Stimulated activated CD4-positive, alpha-beta T cell treated with anti-CD3 and anti-CD28 coated beads, Interleukin-15, amount 100 ng/mL, for 24 hours (primary cell): ENCODE measurements at regions not wholly inside any gene's neighbourhood (a gene's known extent, or its start where the extent isn't known, plus 50 kb on each side); places are given as distances from the start of the nearest gene placed in this dataset.

ENCODE experiments used
- DNase-seq: peaks from one replicate; pipeline ENCODE4 v3.0.0-alpha.2; 2020

DNA sequence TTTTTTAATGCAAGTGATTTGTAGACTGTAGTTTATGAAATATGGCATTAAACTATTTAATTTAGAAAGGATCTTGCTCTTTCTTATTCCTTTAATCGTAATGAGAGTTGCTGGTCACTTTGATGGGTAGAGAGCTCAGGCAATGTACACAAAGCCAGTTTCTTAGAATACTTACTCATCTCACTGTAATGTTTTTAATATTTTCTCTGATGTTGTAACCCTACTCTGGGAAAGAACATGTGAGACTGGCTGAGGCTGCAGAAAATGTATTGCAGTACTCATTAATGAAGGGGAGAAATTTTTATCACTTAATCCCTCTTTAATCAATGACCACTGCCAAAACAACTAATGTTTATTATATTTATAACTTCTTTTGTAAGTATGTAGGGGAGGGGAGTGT, 479.4 kb upstream of the KCNMB2 start:
- no peak for DNase-seq

DNA sequence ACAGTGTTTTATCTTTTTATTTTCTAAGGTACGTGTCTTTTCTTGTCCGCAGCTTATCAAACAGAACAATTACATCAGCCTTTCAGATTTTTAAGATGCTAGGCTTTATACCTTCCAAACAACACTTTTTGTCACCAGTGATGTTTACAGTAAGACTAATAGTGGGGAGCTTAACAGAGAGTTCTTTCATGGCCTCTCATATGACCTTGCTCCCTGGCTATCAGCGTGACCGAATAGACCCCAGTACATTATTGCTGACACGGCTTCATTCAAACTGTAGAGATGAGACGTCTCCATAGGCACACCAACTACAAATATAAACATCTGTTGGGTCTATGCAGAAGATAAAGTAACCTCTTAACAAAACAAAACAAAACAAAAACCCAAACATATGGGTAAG, 477.6 kb upstream of the KCNMB2 start:
- no peak for DNase-seq

DNA sequence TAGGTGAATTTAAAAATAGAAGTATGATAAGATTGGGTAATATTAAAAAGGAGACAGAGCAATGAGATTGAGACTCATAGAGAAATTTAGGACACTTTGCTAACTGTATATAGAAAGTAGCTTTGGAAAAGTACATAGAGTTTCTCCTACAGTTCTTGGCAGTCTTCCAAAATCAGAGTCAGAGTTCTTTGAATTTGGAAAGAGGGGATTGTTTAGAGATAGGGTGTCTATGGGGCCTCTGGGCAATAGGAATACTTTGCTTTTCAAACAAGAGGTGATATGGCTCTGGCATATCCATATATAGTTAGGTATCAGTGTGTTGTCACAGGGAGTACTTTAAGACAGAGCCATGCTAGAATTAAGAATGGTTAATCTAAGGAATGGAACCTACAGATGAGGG, 477.1 kb upstream of the KCNMB2 start:
- no peak for DNase-seq

DNA sequence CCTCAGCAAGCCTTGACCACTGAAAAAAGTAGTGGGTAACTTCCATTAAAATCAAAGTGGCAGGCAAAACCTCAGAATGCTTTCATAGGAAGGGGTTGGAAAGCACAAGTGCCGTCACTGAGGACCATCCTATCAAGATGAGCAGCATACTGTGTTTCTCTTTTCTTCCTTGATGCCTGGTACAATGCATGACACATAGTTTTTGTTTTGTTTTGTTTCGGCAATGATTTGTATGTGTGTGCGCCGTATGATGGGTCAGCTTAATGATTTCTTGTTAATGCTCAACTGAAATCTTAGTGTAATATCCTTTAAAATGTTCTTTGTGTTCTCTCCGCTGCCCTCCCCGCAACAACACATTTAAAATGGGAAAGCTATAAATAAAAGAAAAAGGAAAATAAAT, 476.4 kb upstream of the KCNMB2 start:
- no peak for DNase-seq

DNA sequence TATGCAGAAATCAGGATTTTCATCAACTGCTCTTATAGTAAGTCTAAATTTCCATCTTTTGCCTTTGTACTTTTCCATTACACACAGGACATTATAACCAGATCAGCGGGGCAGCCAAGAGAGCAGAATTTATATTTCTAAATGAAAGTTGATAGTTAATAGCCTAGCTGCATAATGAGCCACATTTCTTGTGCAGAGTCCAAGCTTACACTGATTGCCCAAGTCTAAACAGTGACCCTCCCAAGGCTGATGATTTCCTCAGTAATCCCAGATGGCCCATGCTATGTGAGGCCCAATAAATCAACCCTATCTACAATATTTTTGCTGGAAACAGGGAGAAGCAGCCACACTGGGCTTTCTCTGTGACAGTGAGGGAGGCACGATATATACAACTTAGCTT, 475.8 kb upstream of the KCNMB2 start:
- DNase-seq = no peak

DNA sequence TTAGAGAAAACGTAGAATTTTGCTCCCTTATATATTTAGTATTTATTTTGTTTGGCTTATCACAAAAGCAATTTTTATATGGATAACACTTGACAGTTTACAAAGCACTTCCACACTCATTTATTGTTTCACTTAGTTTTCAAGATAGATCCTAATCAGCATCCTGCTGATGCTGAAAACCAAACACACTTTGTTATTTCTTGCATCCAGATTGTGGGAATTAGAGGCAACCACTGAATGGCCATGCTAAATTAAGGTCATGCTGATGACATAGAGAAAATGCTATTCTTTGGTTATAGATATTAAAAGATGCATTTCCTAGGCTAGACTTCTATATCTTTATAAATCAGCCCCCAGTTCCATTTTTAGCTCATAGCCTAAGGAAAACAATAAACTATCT, 474.1 kb upstream of the KCNMB2 start:
- DNase-seq = no peak

DNA sequence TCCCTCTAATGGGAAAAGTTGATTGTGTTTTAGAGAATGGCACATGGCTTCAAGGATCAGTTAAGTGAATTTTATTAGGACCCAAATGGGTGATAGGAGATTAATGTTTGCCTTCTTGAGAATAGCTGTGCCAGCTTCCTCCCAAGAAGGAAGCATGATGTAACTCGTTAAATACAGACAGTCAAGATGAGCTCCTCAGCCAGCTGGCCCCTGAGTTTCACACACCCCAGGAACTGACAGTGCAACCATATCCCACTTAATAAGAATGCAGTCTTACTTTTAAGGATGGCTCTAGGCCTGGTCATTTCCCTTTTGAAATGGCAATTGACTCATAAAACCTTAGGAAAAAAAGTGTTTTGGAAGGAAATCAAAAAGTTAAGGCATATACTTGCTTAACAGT, 472.8 kb upstream of the KCNMB2 start:
- DNase-seq = no peak

DNA sequence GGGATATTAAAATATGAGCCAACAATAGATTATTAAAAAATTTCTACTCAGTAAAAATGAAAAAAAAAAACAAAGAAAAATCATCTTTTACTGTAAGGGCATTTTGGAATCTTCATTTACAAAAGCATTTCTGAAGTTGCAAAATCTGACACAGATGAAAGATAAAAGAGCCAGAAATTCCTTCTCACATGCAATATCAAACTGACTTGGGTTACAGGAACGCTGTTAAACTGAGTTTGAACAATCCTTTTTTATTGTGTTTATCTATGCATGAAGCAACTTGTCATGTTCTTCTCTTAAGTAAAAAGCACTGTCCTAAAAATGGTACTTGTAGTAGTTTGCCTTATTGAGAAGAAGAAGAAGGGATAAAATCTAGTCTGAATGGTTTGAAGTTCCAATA, 468.5 kb upstream of the KCNMB2 start:
- no peak for DNase-seq

DNA sequence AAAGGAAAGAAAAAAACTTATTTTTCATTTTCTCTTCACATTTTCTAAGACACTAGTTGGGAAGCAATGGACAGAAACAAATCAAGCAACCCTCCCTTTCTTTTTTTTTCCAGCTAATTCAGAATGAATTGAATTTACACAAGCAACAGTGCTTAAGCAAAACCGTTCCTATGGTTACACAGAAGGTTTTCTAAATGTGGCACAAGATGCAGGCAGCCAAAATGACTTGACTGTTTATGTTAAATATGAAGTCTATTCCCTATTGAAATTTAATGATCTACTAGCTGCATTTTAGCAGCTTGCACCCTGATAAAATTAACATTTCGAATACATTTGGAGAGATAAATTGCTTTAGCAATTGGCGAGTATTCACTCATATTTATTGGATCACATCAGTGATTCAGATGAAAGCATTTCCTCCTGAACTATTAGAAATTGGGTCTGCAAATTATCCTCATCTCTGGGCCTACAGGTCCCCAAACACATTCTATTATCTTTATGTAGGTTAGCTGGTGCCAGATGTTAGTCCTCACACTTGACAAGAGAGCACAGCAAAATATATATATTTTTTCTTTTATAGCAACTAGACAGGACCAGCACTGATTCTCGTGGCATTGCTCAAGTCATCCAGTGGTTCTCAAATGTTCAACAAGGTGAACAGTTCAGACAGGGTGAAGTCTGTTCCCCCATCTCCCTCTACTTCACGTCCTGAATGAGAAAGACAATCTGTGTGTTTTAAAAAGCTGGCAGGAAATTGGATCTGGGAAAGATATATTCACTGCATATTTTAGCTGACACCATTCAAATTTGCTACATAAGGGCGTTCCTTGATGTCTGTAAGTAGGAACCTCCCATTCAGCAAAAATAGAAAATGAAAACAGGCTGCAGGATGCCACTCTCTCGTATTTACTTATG, 463.6 kb upstream of the KCNMB2 start:
- no peak for DNase-seq

DNA sequence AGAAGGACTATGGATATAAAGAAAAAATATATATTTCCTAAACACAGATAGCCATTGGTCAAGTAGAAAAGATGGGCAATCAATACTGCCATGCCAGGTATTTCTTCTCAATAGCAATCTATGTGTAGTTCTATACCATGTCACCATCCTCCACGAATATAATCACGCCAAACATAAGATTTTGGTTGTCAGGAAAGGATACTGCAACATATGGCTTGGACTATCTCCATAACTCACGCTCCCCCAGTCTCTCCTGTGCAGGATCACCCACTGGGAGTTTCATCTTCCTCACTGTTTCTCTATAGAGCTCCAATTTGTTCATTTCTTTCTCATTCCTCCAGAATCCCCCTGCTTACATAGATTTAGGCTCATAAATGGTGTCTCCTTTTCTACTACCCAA, 462.9 kb upstream of the KCNMB2 start:
- no peak for DNase-seq

DNA sequence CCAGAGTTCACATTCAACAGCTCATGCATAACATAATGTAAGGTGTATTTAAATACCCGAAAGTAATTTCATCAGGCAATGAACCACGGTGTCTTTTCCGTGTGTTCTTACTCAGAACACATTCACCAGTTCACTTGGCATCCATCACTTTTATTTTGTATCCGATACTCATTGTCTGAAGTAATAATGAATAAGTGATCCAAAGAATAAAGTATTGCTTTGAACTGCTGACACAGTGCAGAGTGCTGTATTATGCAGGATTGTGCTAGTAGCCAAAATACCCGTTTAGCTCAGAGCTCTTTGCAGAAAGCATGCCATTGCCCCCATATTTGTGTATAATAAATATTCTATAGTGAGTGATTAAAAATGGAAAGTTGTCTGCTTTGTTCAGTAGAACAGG, 460.9 kb upstream of the KCNMB2 start:
- no peak for DNase-seq

DNA sequence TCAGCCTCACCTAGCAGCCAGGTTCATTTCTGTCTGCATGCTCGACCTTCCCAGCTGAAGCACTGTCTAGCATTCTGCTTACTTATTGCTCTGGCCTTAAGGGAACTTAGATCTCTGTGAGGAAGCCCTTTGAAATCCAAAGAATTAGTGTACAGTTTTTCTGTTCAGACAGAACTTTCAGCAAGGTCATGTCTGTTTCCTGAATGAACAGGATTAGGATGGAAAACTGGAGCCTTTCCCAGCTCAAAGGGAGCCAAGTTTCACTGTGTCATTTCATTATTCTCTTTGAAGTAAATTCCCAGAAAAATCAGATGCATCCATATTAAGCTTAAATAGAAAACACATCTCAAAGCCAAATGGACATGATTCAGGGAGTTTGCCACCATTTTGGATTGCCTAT, 457.3 kb upstream of the KCNMB2 start:
- no peak for DNase-seq

DNA sequence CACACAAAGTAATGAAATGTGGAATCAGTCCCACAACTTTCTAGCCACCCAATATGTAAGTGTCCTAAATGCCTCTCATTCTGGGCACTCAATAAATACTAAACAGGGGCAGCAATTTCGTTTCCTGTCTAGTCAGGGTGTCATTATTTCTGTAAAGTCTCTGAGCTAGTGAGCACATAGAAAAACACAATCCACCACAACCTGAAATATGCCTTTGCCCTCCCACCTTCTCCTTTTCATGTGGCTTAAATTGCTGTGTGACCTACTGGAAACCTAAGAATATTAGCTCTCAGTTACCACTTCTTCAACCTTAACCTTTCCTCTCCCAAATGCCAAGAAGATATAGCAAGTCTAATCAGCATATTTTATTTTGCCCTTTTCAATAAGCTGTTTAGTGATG, 456.3 kb upstream of the KCNMB2 start:
- DNase-seq = no peak

DNA sequence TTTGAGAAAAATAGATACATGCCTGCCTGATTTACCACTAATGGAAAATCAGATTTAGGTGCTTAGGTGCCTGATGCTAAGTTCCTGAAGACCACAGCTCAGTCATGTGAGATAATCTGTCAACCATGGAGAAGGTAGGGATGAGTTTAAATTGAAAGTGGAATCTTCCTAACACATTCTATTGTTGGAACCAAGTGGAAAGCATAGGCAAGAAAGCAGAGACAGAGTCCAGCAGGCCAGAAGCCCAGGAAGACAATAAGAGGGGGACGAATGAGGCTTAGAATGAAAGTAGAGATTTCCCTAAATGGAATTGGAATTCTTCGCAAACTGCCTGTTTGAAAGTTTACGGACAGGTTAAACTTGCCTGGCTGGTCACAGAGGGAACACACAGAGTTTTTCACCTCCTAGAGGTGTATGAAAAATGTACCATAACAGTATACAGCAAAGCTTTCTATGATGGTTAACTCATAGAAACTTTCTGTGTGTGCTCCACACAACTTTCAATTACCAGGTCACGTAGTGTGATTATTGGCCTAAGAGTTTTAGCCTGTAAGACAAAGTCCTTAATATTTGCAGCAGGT, 453.8 kb upstream of the KCNMB2 start:
- DNase-seq = no peak

DNA sequence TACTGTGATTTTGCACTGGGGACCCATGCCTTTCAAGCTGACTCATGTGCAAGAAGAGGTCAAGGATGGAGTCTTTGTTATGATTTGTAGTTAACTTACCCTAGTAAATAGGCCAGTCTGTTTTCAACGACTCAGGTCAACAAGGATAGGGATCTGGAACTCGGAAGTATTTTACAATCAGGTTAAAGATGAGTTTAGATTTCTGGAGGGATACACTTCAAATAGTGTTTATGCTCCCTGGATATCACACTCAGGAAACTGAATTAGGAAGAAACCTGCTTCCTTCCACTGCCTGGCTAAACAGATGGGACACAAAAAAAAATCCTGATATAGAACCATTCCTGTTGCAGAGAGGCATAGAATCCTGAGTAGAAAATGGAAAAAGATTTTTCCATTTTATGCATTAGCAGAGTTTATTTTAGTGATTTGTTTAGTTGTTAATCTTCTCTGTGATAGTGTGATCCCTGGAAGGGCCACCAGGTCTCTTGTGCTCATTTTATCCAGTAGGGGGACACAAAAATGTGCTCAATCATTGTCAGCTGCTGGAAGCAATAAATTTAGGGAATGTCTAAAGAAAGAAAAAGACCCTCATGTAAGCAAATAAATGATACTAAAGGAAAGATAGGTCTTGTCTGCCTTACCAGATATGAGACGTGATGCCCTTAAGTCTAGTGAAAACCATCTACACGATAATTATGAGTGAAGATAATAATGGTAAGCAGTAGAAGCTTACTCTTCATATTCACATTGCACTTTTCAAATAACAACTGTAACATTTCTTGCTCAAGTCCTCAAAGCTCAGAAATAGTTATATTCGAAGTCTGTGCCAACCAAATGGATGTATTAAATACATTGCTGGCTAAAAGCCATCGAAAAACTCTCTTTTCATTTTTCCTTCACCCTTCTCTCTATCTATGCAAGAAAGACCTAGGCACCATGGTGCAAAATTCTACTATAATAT, 452.1 kb upstream of the KCNMB2 start:
- no peak for DNase-seq

DNA sequence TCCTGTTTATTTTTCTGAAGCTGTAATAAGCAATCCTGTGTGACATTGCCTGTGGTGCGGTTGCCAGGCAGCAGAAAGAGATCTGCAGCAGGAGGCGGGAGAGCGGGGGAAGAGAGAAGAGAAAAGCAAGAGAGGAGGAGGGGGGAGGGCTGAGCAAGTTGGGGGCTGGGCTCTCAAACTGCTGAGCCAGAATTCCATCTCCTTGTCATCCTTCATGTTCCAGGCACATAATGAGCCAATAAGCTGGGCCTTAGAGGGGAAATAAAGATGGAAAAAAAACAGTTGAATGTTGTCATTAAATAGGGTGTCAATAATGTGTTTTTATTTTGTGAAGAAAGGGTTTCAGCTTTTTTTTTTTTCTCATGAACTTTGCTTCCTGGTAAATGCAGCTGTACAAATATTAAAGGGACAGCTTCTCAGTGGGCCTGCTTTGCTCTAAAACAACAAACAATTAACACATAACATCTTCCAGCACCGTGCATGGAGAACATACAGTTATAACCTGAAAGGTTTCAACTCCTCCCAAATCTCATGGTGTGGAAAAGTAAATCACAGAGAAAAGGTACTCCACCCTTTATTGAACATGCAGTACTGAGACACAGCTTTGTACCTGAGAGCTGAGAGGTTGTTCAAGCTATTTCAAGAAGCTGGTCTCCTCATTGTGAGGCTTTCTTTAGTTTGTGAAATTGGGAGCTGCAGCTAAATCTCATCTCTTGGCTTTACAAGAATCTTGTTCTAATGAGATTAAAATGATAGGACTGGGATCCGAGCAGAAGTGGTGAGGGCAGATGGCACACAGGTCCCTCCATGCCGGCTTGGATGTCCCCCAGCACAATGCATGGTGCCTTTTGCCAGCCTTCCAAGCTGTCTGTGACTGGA, 451.1 kb upstream of the KCNMB2 start:
- peak; percentile 37 for DNase-seq

DNA sequence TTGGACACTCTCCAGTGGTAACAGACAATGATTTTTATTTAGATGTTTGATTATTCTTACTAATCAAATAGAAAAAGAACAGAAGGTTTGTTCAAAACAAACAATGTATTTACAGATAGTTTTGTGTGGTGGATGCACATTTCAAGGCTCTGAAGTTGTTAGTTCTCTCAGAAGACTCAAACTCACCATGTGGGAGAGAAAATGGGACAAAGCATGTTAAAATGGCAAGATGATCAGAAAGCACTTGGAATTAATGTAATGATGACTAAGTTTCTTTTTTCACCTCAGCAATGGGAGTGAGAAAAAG, 450.5 kb upstream of the KCNMB2 start:
- no peak for DNase-seq

DNA sequence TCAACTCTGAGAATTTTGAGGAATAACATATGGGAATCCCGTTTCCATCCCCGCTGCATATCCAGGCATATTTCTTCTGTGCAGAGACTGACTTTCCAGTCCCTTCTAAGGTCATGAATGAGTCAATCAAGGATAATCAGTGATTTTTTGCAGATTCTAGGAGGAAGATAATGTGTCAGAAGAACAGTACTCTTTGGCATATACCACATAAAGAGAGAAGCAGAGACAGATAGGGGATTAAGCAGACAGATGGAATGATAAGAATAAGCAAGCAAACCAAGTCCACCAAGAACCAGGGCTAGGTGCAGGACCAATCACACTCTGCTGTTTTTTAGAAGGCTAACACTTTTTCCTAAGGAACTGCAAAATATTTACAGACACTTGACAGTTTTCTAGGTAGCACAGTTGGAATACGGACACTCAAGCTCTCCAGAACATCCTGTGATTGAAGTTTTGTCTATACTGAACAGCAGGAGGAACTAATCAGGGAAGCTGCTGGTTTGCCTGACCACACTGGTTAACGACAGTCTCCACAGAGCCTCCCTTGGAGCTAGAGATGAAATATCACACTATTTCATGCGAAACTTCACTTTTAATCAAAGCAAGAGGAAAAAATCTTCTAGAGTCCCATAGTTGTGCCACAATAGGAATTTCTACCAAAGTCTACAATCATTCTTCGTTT, 450.0 kb upstream of the KCNMB2 start:
- no peak for DNase-seq

DNA sequence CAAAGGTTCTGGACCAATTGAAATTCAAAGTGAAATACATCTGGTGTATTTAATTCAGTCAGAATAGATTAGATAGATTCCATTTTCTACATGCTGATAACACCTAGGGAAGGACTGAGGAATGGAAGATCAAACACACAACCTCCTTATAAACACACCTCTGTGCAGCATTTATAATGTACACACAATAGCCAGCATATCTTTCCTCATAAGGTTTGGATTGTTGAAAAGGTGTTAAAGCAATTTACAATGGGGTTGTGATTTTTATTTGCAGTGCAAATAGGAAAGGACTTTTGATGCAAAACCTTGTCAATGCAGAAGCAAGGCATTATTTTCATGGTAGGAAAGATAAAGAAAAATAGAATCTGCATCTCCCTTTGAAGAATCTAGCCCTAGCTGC, 448.9 kb upstream of the KCNMB2 start:
- no peak for DNase-seq

DNA sequence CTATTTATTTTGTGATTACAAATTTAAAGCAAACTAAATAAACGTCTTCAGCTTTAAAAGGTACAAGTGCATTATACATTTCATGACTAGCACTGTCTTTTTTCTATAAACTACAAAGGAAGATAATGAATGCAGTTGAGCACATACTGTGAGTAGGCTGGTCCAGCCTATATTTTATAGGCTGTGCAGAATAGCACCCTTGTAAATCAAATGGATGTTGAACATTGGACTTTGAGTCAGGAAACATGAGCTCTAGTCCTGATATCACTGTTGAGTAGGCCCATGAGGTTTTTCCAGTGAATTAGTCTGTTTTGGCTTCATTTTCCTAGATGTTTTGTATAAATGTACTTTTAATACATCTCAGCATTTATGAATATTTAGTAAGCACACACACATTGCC, 447.3 kb upstream of the KCNMB2 start:
- DNase-seq = no peak

DNA sequence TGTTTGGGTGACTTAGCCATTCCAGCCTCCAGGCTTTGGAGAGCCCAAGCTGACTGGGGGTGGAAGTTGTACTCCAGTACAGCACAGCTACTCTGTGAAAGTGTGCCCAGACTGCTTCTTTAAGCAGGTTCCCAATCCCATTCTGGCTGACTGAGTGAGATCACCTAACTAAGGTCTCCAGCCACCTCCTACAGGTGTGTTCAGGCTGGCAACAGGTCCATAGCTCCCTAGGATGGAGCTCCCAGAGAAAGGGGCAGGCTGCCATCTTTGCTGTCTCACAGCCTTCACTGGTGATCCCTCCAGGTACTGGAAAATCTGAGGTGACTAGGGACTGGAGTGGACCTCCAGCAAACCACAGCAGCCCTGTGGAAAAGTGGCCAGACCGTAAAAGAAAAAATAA, 445.3 kb upstream of the KCNMB2 start:
- no peak for DNase-seq

DNA sequence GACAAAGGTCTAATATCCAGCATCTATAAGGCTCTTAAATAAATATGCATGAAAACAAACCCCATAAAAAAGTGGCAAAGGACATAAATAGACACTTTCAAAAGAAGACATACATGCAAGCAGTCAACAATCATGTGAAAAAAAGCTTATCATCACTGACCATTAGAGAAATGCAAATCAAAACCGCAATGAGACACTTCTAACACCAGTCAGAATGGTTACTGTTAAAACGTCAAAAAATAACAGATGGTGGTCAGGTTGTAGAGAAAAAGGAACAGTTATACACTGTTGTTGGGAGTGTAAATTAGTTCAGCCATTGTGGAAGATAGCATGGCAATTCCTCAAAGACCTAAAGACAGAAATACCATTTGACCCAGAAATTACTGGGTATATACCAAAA, 440.7 kb upstream of the KCNMB2 start:
- DNase-seq = no peak
